SHP77 (cell line): ENCODE measurements at regions not wholly inside any gene's neighbourhood (a gene's known extent, or its start where the extent isn't known, plus 50 kb on each side); places are given as distances from the start of the nearest gene placed in this dataset.

Source experiments
- DNase-seq, 2 experiments: peaks; one replicate each; lab custom pipeline; 2025; lab: John Stamatoyannopoulos, UW

GRCh38 chr7:96484845-96485244, 162.9 kb upstream of the SLC25A13 start:
- DNase-seq = no peak

- DNase-seq = no peak
Measured at GRCh38 chr7:96484091-96484490, 162.2 kb upstream of the SLC25A13 start.

GRCh38 chr7:96481796-96482195, 159.9 kb upstream of the SLC25A13 start:
- DNase-seq = no peak

- no peak for DNase-seq
Measured at GRCh38 chr7:96479015-96479645, 157.2 kb upstream of the SLC25A13 start.

GRCh38 chr7:96471606-96472005, 149.7 kb upstream of the SLC25A13 start:
- DNase-seq = no peak

- no peak for DNase-seq
Measured at GRCh38 chr7:96452146-96452545, 130.2 kb upstream of the SLC25A13 start.

- DNase-seq = no peak
Measured at GRCh38 chr7:96449094-96449493, 127.2 kb upstream of the SLC25A13 start.

- DNase-seq = no peak
Measured at GRCh38 chr7:96447109-96447645, 125.3 kb upstream of the SLC25A13 start.

GRCh38 chr7:96441436-96442084, 119.7 kb upstream of the SLC25A13 start:
- no peak for DNase-seq

GRCh38 chr7:96440328-96440727, 118.4 kb upstream of the SLC25A13 start:
- DNase-seq = no peak

GRCh38 chr7:96436880-96437279, 115.0 kb upstream of the SLC25A13 start:
- DNase-seq = no peak

- no peak for DNase-seq
Measured at GRCh38 chr7:96430356-96430755, 108.5 kb upstream of the SLC25A13 start.

- DNase-seq = no peak
Measured at GRCh38 chr7:96427143-96427542, 105.2 kb upstream of the SLC25A13 start.

- no peak for DNase-seq
Measured at GRCh38 chr7:96426685-96427084, 104.8 kb upstream of the SLC25A13 start.

GRCh38 chr7:96426027-96426426, 104.1 kb upstream of the SLC25A13 start:
- DNase-seq = no peak

GRCh38 chr7:96424411-96424810, 102.5 kb upstream of the SLC25A13 start:
- no peak for DNase-seq

- DNase-seq = no peak
Measured at GRCh38 chr7:96422388-96422787, 100.5 kb upstream of the SLC25A13 start.

- DNase-seq = no peak
Measured at GRCh38 chr7:96418581-96418980, 96.7 kb upstream of the SLC25A13 start.

GRCh38 chr7:96417784-96418183, 95.9 kb upstream of the SLC25A13 start:
- DNase-seq = no peak

- DNase-seq = no peak
Measured at GRCh38 chr7:96416599-96416998, 94.7 kb upstream of the SLC25A13 start.

- no peak for DNase-seq
Measured at GRCh38 chr7:96416116-96416515, 94.2 kb upstream of the SLC25A13 start.

- DNase-seq = no peak
Measured at GRCh38 chr7:96415293-96415940, 93.5 kb upstream of the SLC25A13 start.

GRCh38 chr7:96414931-96415292, 93.0 kb upstream of the SLC25A13 start:
- peak in 1 of 2 experiments; percentile 54 for DNase-seq
